NB4 (cell line): ENCODE measurements at regions not wholly inside any gene's neighbourhood (a gene's known extent, or its start where the extent isn't known, plus 50 kb on each side); places are given as distances from the start of the nearest gene placed in this dataset.

ENCODE experiments used
- CTCF ChIP-seq: IDR thresholded peaks from one replicate; pipeline ENCODE4 v1.5.1; 2012; ENCODE audit warnings: low read depth, low read length
- POLR2A ChIP-seq: IDR thresholded peaks from 2 replicates; pipeline ENCODE4 v1.6.1; 2011; ENCODE audit warnings: mild to moderate bottlenecking; ENCODE audit not compliant: insufficient read length; ENCODE audit errors: extremely low read depth
- TF ChIP-seq, protein P1 (sequence below): IDR thresholded peaks from 2 replicates; pipeline ENCODE4 v1.6.1; 2011; ENCODE audit warnings: low read depth, low read length

DNA sequence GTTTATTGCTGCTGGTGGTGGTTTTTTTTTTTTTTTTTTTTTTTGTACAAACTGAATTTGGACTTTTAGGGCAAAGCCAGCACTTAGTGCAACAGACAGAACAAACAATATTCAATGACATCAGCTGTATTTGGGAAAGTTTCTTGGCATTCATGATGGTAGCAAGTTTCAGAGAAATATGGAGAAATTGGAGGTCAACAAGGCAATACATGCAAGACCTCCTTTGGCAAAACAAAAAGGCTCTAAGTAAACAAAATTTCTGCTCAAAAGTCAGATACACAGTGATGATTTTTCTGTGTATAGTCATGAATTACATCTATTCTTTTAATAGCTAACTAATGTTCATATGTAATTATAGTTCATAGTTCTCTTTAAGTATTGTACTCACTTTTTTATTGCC, 612.5 kb upstream of the LUZP2 start:
- TF ChIP-seq POLR2A = no peak
- no peak for TF ChIP-seq CTCF
- TF ChIP-seq, protein P1, sequence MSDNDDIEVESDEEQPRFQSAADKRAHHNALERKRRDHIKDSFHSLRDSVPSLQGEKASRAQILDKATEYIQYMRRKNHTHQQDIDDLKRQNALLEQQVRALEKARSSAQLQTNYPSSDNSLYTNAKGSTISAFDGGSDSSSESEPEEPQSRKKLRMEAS = no peak
